Large intestine (tissue), 3 donors: ENCODE measurements at regions not wholly inside any gene's neighbourhood (a gene's known extent, or its start where the extent isn't known, plus 50 kb on each side); places are given as distances from the start of the nearest gene placed in this dataset.

Experiments used
- DNase-seq, 2 donors: peaks; one replicate each; pipeline versions ENCODE4 v3.0.0 to v3.0.0-alpha.2; 2013
- H3K27ac ChIP-seq: one replicate; pipeline ENCODE4 v1.5.1; 2013; ENCODE audit warnings: low read length
- H3K27me3 ChIP-seq: 2 replicates; pipeline ENCODE4 v1.6.1; 2013; ENCODE audit warnings: low read length; ENCODE audit not compliant: control insufficient read depth, insufficient read depth
- H3K36me3 ChIP-seq: 2 replicates; pipeline ENCODE4 v1.6.1; 2013; ENCODE audit warnings: low read length; ENCODE audit not compliant: control insufficient read depth, insufficient read depth
- H3K4me1 ChIP-seq: one replicate; pipeline ENCODE4 v1.6.1; 2013; ENCODE audit warnings: low read length; ENCODE audit not compliant: control insufficient read depth, insufficient read depth
- H3K4me3 ChIP-seq: one replicate; pipeline ENCODE4 v1.5.1; 2013; ENCODE audit warnings: low read length
- H3K9me3 ChIP-seq: one replicate; pipeline ENCODE4 v1.6.1; 2013; ENCODE audit warnings: mild to moderate bottlenecking, low read depth, low read length, moderate library complexity; ENCODE audit not compliant: control insufficient read depth
- WGBS: methylation state at CpG from one replicate; pipeline ENCODE4 v1.1.5; 2013; ENCODE audit warnings: low lambda C conversion rate; ENCODE audit not compliant: insufficient coverage; 5-methylcytosine and 5-hydroxymethylcytosine counted together

DNA sequence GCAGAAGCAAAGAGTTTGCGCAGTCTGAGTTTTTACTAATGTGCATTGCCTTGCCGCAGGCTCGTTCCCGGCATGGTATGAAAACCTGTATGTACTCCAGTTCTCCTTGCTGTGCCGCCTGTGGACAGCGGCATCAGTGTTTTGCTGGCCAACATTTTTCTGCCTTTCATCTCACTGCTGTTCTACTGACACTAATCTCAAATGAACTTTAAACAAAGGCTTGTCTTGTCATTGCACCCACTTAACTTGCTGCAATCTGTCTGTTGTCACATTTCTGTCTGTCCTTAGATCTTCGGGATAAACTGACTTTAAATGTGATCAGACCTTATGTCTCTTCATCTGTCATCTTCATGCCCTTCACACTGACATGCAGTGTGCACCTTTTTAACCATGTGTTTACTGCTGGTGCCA, 71.7 kb upstream of the ZNRF2 start:
- Histone ChIP-seq H3K9me3 (no peaks in the 10 kb centered on the region), H3K27me3 (no peaks in the 10 kb centered on the region), H3K4me3 (no peak overlapping the region), H3K36me3 (no peaks in the 10 kb centered on the region), H3K4me1 (peaks cover 9% of the 10 kb centered on the region), H3K27ac (no peak overlapping the region)
- WGBS: 0% methylated on average over 1 of the region's 7 CpGs
- DNase-seq: peak in 1 of 2 donors; percentile 27

DNA sequence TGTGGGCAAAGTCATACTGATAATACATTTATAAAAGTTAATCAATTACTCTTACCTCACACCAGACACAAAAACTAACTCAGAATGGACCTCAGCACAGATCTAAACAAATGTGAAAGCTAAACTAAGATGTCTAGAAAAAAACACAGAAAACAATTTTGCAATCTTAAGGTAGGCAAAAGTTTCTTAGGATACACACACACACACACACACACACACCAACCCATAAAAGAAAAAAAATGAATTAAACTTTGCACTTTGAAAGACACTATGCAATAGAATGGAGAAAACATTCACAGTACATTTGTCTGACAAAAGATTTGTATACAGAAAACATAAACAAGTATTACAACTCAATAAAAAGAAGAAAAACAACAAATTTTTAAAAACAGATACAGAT, 70.8 kb upstream of the ZNRF2 start:
- H3K4me1 ChIP-seq: peaks cover 9% of the 10 kb centered on the region
- H3K27me3 ChIP-seq: no peaks in the 10 kb centered on the region
- peak; percentile 16 to 66 for DNase-seq
- H3K9me3 ChIP-seq: no peaks in the 10 kb centered on the region
- no peaks in the 10 kb centered on the region for H3K36me3 ChIP-seq
- no peak overlapping the region for H3K4me3 ChIP-seq
- H3K27ac ChIP-seq: no peak overlapping the region

DNA sequence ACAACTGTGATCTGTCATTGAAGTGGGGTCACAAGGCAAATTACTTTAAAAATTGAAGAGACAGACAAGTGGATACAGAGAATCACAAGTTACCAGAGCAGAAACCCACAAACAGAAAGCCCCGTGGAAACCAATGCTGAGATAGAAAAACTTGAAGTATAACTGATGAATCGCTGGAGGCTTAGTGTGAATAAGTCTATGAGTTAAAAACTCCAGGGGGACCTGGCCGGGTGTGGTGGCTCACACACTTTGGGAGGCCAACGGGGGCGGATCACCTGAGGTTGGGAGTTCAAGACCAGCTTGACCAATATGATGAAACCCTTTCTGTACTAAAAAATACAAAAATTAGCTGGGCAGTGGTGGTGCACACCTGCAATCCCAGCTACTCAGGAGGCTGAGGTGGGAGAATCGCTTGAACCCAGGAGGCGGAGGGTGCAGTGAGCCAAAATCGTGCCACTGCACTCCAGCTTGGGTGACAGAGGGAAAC, 69.7 kb upstream of the ZNRF2 start:
- H3K27ac ChIP-seq: no peak overlapping the region
- no peak for DNase-seq
- no peaks in the 10 kb centered on the region for H3K27me3 ChIP-seq
- 90% methylated on average over 2 of the region's 8 CpGs for WGBS
- no peak overlapping the region for H3K4me3 ChIP-seq
- H3K4me1 ChIP-seq: peaks cover 9% of the 10 kb centered on the region
- no peaks in the 10 kb centered on the region for H3K36me3 ChIP-seq
- no peaks in the 10 kb centered on the region for H3K9me3 ChIP-seq

DNA sequence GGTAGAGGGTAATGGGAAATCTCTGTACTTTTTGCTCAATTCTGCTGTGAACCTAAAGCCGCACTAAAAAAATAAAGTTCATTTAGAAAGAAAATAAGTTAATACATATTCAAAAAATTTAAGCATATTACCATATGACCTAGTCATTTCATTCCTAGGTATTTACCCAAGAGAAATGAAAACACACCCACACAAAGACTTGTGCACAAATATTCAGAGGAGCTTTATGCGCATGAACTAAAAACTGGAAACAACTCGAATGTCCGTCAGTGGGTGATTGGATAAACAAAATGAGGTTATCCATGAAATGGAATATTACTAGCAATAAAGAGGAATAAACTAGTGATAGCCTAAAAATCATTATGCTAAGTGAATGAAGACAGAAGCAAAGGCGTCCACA, 62.6 kb upstream of the ZNRF2 start:
- Histone ChIP-seq H3K4me3 (no peak overlapping the region), H3K27me3 (no peaks in the 10 kb centered on the region), H3K4me1 (peaks cover 15% of the 10 kb centered on the region), H3K27ac (no peak overlapping the region), H3K9me3 (no peaks in the 10 kb centered on the region), H3K36me3 (no peaks in the 10 kb centered on the region)
- 80% methylated on average over 1 of the region's 5 CpGs for WGBS
- DNase-seq: no peak

DNA sequence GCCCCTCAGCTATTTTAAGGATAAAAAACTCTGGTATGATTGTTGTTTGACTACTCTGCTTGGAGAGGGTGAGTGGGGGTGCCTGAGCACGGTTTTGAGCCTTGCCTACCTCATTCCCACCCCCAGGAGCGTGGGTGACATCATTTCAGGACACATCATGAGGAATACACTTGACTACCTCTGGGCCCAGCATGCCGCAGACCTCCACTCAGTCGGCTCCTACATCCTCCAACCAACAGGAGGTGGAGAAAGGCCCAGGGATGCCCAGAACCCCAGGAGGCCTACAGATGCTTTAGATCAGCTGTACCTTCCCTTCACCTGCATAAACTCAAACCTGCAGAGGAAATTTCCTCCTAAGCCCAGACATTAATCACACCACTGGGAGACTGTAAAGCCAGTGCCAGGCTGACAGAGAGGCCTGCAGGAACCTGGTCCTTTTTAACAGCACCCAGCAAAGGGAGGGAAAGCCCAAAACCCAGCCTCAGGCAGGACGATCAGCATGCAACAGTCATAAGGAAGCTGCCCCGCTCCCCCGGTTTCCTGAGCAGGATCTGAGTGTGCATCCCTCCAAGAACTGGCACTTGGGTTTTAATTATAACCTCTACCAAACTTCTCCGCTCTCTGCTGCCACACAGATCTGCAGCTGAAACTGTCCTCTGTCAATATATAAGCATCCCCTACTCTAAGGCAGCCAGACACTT, 61.7 kb upstream of the ZNRF2 start:
- H3K27me3 ChIP-seq: no peaks in the 10 kb centered on the region
- WGBS: no CpG with 5 or more reads among the region's 8 CpGs

DNA sequence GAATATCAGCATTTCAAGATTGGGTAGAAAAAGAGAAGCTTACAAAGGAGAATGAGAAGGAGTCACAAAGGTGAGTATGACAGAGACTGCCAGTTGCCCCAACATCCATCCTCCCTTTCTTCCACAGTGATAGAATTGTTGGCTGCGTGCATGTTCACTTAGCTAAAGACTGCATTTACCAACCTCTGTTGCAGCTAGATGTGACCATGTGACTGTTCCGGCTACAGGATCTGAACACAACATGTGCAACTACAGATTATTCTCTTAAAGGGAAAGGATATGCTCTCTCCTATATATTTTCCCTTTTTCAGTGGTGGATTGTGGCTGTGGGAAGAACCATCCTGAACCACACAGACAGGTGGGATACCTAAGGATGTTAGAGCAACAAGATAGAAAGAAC, 60.5 kb upstream of the ZNRF2 start:
- no peak overlapping the region for H3K27ac ChIP-seq
- WGBS: no CpG with 5 or more reads among the region's 2 CpGs

More for the DNA sequence above, 61.7 kb upstream of the ZNRF2 start:
- no peak for DNase-seq
- H3K36me3 ChIP-seq: no peaks in the 10 kb centered on the region
- no peak overlapping the region for H3K4me3 ChIP-seq
- H3K4me1 ChIP-seq: peaks cover 15% of the 10 kb centered on the region
- no peak overlapping the region for H3K27ac ChIP-seq
- no peaks in the 10 kb centered on the region for H3K9me3 ChIP-seq

DNA sequence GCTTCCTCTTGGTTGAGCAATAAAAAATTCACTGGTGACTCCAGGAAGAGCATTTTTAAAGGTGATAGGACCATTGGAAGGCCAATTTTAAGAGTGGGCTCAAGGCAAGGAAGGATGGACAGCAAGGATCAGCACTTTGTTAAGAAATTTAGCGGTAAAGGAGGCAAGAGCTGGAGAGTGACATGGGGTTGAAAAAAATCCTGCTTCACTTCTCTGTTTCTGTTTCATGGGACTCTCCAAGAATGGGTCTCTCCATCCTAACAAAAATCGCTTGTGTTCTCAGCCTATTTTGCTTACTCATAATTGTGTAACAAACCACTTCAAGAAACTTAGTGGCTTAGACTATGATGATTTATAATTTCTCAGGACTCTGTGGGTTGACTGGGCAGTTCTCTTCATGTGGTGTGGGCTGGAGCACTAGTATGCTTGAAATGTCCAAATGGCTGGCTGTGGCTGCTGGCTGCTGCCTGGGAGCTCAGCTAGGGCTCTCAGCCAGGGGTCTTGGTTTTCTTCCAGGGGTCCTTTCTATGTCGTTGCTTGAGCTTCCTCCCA, 59.8 kb upstream of the ZNRF2 start:
- DNase-seq: no peak
- Histone ChIP-seq H3K9me3 (no peaks in the 10 kb centered on the region), H3K27me3 (no peaks in the 10 kb centered on the region), H3K36me3 (no peaks in the 10 kb centered on the region), H3K27ac (no peak overlapping the region), H3K4me3 (no peak overlapping the region), H3K4me1 (peaks cover 15% of the 10 kb centered on the region)
- 100% methylated on average over 1 of the region's 3 CpGs for WGBS

More for the DNA sequence above, 60.5 kb upstream of the ZNRF2 start:
- Histone ChIP-seq H3K4me3 (no peak overlapping the region), H3K9me3 (no peaks in the 10 kb centered on the region), H3K36me3 (no peaks in the 10 kb centered on the region), H3K27me3 (no peaks in the 10 kb centered on the region), H3K4me1 (peaks cover 15% of the 10 kb centered on the region)
- no peak for DNase-seq

DNA sequence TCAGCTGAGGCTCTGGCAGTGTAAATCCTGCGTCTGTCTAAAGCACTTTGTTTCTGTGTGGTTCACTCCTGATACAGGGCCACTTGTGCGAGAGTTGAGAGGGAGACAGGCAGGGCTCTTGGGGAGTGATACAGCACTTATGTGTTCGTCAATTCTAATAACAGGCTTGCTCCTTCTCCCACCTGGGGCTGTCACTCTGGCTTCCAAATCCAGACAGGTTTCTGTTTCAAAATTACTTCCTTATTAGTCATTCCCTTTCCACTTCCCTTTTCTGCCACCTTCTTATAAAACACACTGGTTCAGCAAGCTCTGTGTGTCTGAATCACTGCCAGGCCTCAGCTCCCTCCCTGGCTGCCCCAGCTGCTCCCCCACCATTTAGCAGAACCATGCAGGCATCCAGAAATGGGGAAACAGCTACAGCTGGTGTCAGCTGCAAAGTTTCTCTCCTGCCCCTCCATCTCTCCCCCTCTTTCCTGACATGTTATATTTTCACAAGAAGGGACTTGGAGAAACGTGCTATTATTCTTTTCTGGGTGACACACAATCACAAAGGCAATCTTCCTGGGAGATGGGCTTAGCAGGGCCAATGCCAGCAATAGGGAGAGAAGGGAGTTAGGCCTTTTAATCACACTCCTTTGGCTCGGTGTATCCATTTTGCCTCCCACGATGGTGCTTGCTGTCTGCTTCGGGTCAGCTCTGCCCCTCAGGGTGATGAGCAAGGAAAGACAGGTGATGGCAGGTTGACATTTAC, 58.4 kb upstream of the ZNRF2 start:
- H3K4me1 ChIP-seq: peaks cover 15% of the 10 kb centered on the region
- WGBS: no CpG with 5 or more reads among the region's 7 CpGs
- no peaks in the 10 kb centered on the region for H3K9me3 ChIP-seq
- peak; percentile 43 to 66 for DNase-seq
- no peaks in the 10 kb centered on the region for H3K27me3 ChIP-seq
- no peaks in the 10 kb centered on the region for H3K36me3 ChIP-seq
- no peak overlapping the region for H3K4me3 ChIP-seq
- H3K27ac ChIP-seq: peak overlapping the region; percentile 51

DNA sequence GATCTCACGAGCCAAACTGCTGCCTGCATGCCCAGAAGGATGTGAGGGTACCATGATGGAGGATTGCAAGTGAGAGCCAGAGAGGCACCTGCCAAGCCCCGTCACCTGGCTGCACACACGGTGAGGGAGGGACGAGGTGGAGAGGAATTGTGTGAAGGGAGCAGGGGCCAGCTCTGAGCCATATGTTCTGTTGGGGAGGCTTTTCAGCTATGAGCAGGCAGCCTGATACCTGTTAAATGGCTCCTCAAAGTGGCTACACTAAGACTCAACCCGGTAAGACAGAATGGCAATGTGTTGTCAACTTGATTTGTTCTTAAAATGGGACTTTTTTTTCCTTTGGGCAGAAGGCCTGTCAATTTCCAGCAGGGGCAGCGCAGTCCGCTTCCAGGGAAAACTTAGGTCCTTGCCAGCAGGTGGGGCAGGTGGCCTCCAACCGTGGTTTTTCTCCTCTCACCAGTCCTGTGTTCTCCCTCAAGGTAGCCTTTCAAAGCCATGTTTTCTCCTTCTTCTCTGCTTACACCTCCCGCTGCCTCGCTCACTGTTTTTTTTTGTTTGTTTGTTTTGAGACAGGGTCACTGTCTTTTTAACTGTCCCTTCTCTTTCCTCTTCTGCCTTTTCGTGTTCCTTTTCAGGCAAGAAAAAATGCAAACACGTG, 57.7 kb upstream of the ZNRF2 start:
- peaks cover 15% of the 10 kb centered on the region for H3K4me1 ChIP-seq
- H3K27ac ChIP-seq: no peak overlapping the region
- no peaks in the 10 kb centered on the region for H3K9me3 ChIP-seq
- H3K27me3 ChIP-seq: no peaks in the 10 kb centered on the region
- H3K4me3 ChIP-seq: no peak overlapping the region
- DNase-seq: peak in 1 of 2 donors; percentile 57
- no peaks in the 10 kb centered on the region for H3K36me3 ChIP-seq
- WGBS: 56% methylated on average over 4 of the region's 12 CpGs

DNA sequence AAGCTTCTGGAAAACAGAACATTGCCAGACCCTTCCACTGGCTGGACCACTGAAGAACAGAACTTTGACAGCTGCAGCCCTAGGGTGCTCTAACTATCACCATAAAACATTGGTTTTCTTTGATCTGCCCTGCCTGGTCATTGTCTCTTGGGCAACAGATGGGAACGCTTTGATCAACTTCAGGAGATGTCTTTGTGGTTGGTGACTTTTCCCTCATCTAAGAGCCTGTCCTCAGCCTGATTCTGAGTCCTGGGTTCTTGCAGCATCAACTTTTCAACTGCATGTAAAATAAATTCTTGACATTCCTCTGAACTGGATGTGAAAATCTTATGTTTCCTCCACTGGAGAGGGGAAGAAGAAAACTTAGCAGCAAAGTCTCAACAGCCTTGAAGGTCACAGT, 53.1 kb upstream of the ZNRF2 start:
- Histone ChIP-seq H3K27me3 (no peaks in the 10 kb centered on the region), H3K27ac (no peak overlapping the region), H3K36me3 (no peaks in the 10 kb centered on the region), H3K4me3 (no peak overlapping the region), H3K9me3 (no peaks in the 10 kb centered on the region), H3K4me1 (peaks cover 5% of the 10 kb centered on the region)
- WGBS: no CpG with 5 or more reads among the region's 1 CpG
- DNase-seq: no peak
